ENCODE measurements at regions not wholly inside any gene's neighbourhood (a gene's known extent, or its start where the extent isn't known, plus 50 kb on each side); places are given as distances from the start of the nearest gene placed in this dataset.
A peak's percentile ranks its signal among the peaks of the same experiment; 100 is the strongest.

DNA sequence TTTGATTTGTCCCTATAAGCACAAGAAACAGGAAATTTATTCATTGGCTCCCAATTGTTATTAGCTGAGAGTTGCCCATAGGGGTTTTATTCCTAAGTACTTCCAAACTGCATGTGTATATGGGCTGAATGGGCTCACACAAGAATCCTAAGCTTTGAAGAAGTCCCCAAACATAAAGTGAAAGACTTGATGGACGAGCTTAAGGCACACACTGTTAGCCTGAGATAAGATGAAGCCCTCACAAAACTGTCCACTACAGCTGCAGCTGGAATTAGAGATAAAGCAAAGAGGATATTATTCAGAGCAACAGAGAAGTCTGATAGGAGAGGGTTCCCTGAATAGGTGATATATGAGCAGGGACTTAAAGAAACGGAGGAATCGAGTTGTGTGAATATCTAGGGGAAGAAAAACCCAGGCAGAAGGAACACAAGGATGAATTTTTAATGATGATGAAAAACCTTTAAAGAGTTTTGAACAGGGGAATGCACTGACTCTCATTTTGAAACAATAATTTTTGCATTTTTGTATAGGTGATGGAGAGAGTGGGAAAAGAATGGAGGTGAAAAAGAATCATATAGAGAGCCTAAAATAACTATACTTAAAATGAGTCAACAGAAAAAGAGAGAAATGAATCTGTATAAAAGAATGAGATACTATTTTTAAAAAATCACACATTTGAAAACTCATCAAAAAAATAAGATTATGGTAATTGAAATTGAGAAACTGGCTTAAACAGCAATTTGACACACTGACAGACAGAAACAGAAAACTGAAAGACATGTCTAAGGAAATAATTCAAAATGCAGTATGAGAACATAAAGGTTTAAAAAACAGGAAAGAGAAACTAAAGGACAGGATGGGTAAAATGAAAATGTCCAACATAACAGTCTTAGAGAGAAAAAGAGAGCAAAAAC, 133.6 kb upstream of the POGK start:
- peaks cover 0 to 2% (median 0%) of the 10 kb centered on the region in 5 experiments for H3K9me3 ChIP-seq (ENCODE audit: control extremely low read depth in 1 of 5, control insufficient read depth in 4 of 5, insufficient read depth in 2 of 5, low read depth in 1 of 5, low read length in 4 of 5)
- WGBS (ENCODE audit: insufficient coverage), result 0% methylated on average over 2 of the region's 3 CpGs
- H3K4me3 ChIP-seq (ENCODE audit: control insufficient read depth in 1 of 7, extremely low read depth in 1 of 7, insufficient read depth in 4 of 7, low read depth in 2 of 7, low read length in 6 of 7), result peak overlapping the region in 1 of 7 experiments; percentile 31
- peak; percentile 74 to 95 (median 87) for DNase-seq
- H3K27me3 ChIP-seq (replicated peaks in 2 of 5; ENCODE audit: control insufficient read depth in 4 of 5, insufficient read depth in 5 of 5, low read length in 4 of 5), result no peaks in the 10 kb centered on the region
- CTCF ChIA-PET, result no interaction called here
- H3K36me3 ChIP-seq (ENCODE audit: control insufficient read depth in 4 of 4, insufficient read depth in 4 of 4, low read length in 3 of 4), result no peaks in the 10 kb centered on the region
- POLR2A ChIA-PET, result no interaction called here
- peak overlapping the region in 1 of 2 experiments; percentile 57 for H3K27ac ChIP-seq (ENCODE audit: insufficient read depth in 1 of 2, low read depth in 1 of 2, low read length in 2 of 2, poor library complexity in 1 of 2, severe bottlenecking in 2 of 2)
- H3K4me1 ChIP-seq (ENCODE audit: control extremely low read depth in 1 of 4, control insufficient read depth in 4 of 4, insufficient read depth in 4 of 4, low read length in 3 of 4), result peaks cover 19 to 34% (median 22%) of the 10 kb centered on the region in 4 experiments

DNA sequence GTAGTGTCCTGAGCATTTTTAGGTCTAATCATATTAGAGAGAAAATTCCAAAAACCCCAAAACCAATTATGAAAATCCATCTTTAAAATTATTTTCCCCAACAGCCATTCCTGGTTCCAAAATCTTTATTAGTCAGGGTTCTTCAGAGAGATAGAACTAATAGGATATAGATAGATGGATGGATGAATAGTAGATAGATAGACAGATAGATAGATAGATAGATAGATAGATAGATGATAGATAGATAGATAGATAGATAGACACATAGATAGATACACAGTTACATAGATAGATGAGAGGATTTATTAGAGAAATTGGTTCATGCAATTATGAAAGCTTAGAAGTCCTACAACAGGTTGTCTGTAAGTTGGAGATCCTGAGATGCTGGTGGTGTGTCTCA, 122.7 kb upstream of the POGK start:
- peaks cover 0 to 16% (median 4%) of the 10 kb centered on the region in 5 experiments for H3K9me3 ChIP-seq (ENCODE audit: control extremely low read depth in 1 of 5, control insufficient read depth in 4 of 5, insufficient read depth in 2 of 5, low read depth in 1 of 5, low read length in 4 of 5)
- no peaks in the 10 kb centered on the region for H3K36me3 ChIP-seq (ENCODE audit: control insufficient read depth in 4 of 4, insufficient read depth in 4 of 4, low read length in 3 of 4)
- POLR2A ChIA-PET, result no interaction called here
- no peak for DNase-seq
- H3K27me3 ChIP-seq (replicated peaks in 2 of 5; ENCODE audit: control insufficient read depth in 4 of 5, insufficient read depth in 5 of 5, low read length in 4 of 5), result no peaks in the 10 kb centered on the region
- H3K4me3 ChIP-seq (ENCODE audit: control insufficient read depth in 1 of 7, extremely low read depth in 1 of 7, insufficient read depth in 4 of 7, low read depth in 2 of 7, low read length in 6 of 7), result no peak overlapping the region
- CTCF ChIA-PET, result no interaction called here
- H3K27ac ChIP-seq (ENCODE audit: insufficient read depth in 1 of 2, low read depth in 1 of 2, low read length in 2 of 2, poor library complexity in 1 of 2, severe bottlenecking in 2 of 2), result no peak overlapping the region
- no peaks in the 10 kb centered on the region for H3K4me1 ChIP-seq (ENCODE audit: control extremely low read depth in 1 of 4, control insufficient read depth in 4 of 4, insufficient read depth in 4 of 4, low read length in 3 of 4)

DNA sequence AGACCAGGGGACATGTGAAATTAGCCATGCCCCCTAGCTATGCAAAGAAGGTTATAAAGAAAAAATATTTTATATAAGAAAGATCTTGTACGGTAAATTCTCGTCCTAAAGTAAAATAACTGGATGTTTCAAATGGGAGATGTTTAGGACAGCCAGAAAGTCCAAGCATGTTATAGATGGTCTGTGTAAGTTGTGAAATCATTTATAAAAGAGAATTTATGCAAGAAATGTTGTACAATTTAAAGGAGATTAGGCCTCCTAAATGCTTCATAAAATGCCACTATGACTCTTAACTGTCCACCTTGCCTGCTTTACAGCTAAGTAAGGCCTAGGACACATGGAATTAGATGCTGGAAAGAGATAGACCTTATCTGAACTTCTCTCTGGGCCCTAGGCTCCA, 118.1 kb upstream of the POGK start:
- Histone ChIP-seq H3K4me3 (ENCODE audit: control insufficient read depth in 1 of 7, extremely low read depth in 1 of 7, insufficient read depth in 4 of 7, low read depth in 2 of 7, low read length in 6 of 7) (no peak overlapping the region), H3K36me3 (ENCODE audit: control insufficient read depth in 4 of 4, insufficient read depth in 4 of 4, low read length in 3 of 4) (no peaks in the 10 kb centered on the region), H3K9me3 (ENCODE audit: control extremely low read depth in 1 of 5, control insufficient read depth in 4 of 5, insufficient read depth in 2 of 5, low read depth in 1 of 5, low read length in 4 of 5) (peaks cover 1 to 20% (median 4%) of the 10 kb centered on the region in 5 experiments), H3K27ac (ENCODE audit: insufficient read depth in 1 of 2, low read depth in 1 of 2, low read length in 2 of 2, poor library complexity in 1 of 2, severe bottlenecking in 2 of 2) (no peak overlapping the region), H3K4me1 (ENCODE audit: control extremely low read depth in 1 of 4, control insufficient read depth in 4 of 4, insufficient read depth in 4 of 4, low read length in 3 of 4) (no peaks in the 10 kb centered on the region), H3K27me3 (replicated peaks in 2 of 5; ENCODE audit: control insufficient read depth in 4 of 5, insufficient read depth in 5 of 5, low read length in 4 of 5) (no peaks in the 10 kb centered on the region)
- peak in 2 of 3 donors; percentile 20 to 29 for DNase-seq
- ChIA-PET POLR2A (no interaction called here), CTCF (no interaction called here)
- WGBS (ENCODE audit: insufficient coverage), result 50% methylated on average over 2 of the region's 2 CpGs

DNA sequence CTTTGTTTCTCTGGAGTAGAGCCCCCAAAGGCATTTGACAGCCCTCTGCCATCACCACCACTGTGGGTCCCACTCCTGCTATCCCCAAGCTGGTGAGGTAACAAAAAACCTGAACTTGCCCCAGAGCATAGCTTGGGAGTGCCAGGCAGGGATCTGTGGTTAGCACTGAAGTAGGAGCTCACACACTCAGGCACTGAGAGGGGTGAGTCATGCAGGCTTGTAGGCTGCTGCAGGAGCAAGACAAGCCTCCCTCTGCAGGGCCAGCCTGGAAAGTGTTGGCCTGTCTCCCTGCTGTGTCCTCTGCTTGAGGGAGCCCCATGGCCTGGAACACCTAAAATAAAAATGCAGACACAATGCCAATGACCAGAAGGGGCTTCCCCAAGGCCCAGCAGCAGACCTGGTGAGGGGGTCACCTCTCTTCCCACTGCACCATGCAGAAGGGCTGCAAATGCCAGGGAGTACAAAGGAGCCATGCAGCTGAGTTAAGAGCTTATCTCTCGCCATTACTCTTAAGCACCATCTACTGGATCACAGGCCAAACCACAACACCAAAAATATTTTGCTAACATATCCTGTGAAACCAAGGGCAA, 108.9 kb upstream of the POGK start:
- CTCF ChIA-PET, result no interaction called here
- no peak overlapping the region for H3K4me3 ChIP-seq (ENCODE audit: control insufficient read depth in 1 of 7, extremely low read depth in 1 of 7, insufficient read depth in 4 of 7, low read depth in 2 of 7, low read length in 6 of 7)
- peaks cover 0 to 29% (median 12%) of the 10 kb centered on the region in 5 experiments for H3K9me3 ChIP-seq (ENCODE audit: control extremely low read depth in 1 of 5, control insufficient read depth in 4 of 5, insufficient read depth in 2 of 5, low read depth in 1 of 5, low read length in 4 of 5)
- no CpG with 5 or more reads among the region's 1 CpG for WGBS (ENCODE audit: insufficient coverage)
- no peaks in the 10 kb centered on the region for H3K27me3 ChIP-seq (replicated peaks in 2 of 5; ENCODE audit: control insufficient read depth in 4 of 5, insufficient read depth in 5 of 5, low read length in 4 of 5)
- H3K36me3 ChIP-seq (ENCODE audit: control insufficient read depth in 4 of 4, insufficient read depth in 4 of 4, low read length in 3 of 4), result no peaks in the 10 kb centered on the region
- POLR2A ChIA-PET, result no interaction called here
- H3K27ac ChIP-seq (ENCODE audit: insufficient read depth in 1 of 2, low read depth in 1 of 2, low read length in 2 of 2, poor library complexity in 1 of 2, severe bottlenecking in 2 of 2), result no peak overlapping the region
- no peaks in the 10 kb centered on the region for H3K4me1 ChIP-seq (ENCODE audit: control extremely low read depth in 1 of 4, control insufficient read depth in 4 of 4, insufficient read depth in 4 of 4, low read length in 3 of 4)
- DNase-seq, result peak in 1 of 3 donors; percentile 13

DNA sequence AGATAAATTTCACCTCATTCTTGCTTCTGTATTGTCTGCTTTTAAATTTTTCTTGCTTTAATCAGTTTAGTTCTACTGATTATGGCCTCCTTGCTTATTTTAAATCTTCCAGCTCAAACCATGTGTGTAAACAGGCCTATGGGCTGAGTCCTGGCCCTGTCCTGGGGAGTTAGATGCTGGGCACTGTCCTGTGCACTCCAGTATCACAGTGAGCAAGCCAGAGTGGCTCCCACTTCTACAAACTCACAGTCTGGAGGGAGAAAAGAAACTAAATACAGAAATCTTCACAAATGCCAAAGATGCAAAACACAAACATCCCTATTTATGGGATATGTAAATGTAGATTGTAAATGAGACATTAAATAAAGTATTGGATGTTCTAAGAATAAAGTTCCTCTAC, 101.1 kb upstream of the POGK start:
- no peaks in the 10 kb centered on the region for H3K27me3 ChIP-seq (replicated peaks in 2 of 5; ENCODE audit: control insufficient read depth in 4 of 5, insufficient read depth in 5 of 5, low read length in 4 of 5)
- no peak for DNase-seq
- no peak overlapping the region for H3K4me3 ChIP-seq (ENCODE audit: control insufficient read depth in 1 of 7, extremely low read depth in 1 of 7, insufficient read depth in 4 of 7, low read depth in 2 of 7, low read length in 6 of 7)
- H3K36me3 ChIP-seq (ENCODE audit: control insufficient read depth in 4 of 4, insufficient read depth in 4 of 4, low read length in 3 of 4), result no peaks in the 10 kb centered on the region
- no peaks in the 10 kb centered on the region for H3K4me1 ChIP-seq (ENCODE audit: control extremely low read depth in 1 of 4, control insufficient read depth in 4 of 4, insufficient read depth in 4 of 4, low read length in 3 of 4)
- ChIA-PET CTCF (no interaction called here), POLR2A (no interaction called here)
- peaks cover 0 to 2% (median 0%) of the 10 kb centered on the region in 5 experiments for H3K9me3 ChIP-seq (ENCODE audit: control extremely low read depth in 1 of 5, control insufficient read depth in 4 of 5, insufficient read depth in 2 of 5, low read depth in 1 of 5, low read length in 4 of 5)
- H3K27ac ChIP-seq (ENCODE audit: insufficient read depth in 1 of 2, low read depth in 1 of 2, low read length in 2 of 2, poor library complexity in 1 of 2, severe bottlenecking in 2 of 2), result no peak overlapping the region

DNA sequence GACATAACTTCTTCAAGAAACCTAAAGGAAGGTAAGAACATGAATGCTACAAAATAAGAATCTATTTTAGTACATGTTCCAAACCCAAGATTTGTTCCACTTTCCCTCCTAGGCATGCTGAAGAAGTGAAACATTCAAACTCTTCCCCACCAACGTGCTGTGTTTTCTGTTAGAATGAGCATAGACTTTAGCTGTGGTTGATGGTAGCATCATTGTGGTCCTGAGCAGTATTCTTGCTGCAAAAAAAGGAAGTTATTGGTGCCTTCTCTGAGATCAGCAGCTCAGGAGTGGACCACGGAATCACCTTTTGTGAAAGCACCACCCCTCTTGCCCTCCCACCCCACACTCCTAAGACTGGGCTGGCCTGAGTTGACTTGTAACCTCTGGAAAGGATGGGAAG, 100.4 kb upstream of the POGK start:
- Histone ChIP-seq H3K36me3 (ENCODE audit: control insufficient read depth in 4 of 4, insufficient read depth in 4 of 4, low read length in 3 of 4) (no peaks in the 10 kb centered on the region), H3K9me3 (ENCODE audit: control extremely low read depth in 1 of 5, control insufficient read depth in 4 of 5, insufficient read depth in 2 of 5, low read depth in 1 of 5, low read length in 4 of 5) (peaks cover 0 to 2% (median 0%) of the 10 kb centered on the region in 5 experiments), H3K27me3 (replicated peaks in 2 of 5; ENCODE audit: control insufficient read depth in 4 of 5, insufficient read depth in 5 of 5, low read length in 4 of 5) (no peaks in the 10 kb centered on the region), H3K27ac (ENCODE audit: insufficient read depth in 1 of 2, low read depth in 1 of 2, low read length in 2 of 2, poor library complexity in 1 of 2, severe bottlenecking in 2 of 2) (no peak overlapping the region), H3K4me3 (ENCODE audit: control insufficient read depth in 1 of 7, extremely low read depth in 1 of 7, insufficient read depth in 4 of 7, low read depth in 2 of 7, low read length in 6 of 7) (no peak overlapping the region), H3K4me1 (ENCODE audit: control extremely low read depth in 1 of 4, control insufficient read depth in 4 of 4, insufficient read depth in 4 of 4, low read length in 3 of 4) (no peaks in the 10 kb centered on the region)
- peak in 2 of 3 donors; percentile 23 to 44 for DNase-seq
- ChIA-PET CTCF (no interaction called here), POLR2A (no interaction called here)
- 83% methylated on average over 1 of the region's 2 CpGs for WGBS (ENCODE audit: insufficient coverage)

DNA sequence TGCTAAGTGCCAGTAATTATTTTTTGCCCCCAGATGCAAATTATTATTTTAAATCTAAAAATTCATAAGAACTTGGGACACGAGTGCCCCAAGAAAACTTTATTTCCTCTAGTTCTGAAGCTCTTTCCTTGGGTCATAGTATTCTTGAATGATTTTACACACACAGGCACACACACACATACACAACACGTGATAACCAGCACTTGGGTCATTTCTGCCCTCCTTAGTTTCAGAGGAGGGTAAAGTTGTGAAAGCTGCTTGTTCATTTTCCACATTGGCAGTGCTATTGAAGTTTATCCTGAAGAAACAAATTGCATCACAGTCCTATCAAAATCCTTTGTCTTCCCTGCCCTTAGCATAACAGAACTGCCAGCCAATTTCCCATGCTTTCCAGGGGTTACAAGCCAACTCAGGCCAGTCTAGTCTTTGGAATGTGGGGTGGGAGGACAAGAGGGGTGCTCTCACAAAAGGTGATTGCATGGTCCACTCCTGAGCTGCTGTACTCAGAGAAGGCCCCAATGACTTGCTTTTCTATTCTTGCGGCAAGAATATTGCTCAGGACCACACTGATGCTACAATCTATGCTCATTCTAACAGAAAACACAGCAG, 98.5 kb upstream of the POGK start:
- WGBS (ENCODE audit: insufficient coverage), result 80% methylated on average over 1 of the region's 3 CpGs
- POLR2A ChIA-PET, result no interaction called here
- H3K27ac ChIP-seq (ENCODE audit: insufficient read depth in 1 of 2, low read depth in 1 of 2, low read length in 2 of 2, poor library complexity in 1 of 2, severe bottlenecking in 2 of 2), result no peak overlapping the region

More for the DNA sequence above, 98.5 kb upstream of the POGK start:
- peak in 1 of 3 donors; percentile 4 for DNase-seq
- CTCF ChIA-PET, result no interaction called here
- Histone ChIP-seq H3K9me3 (ENCODE audit: control extremely low read depth in 1 of 5, control insufficient read depth in 4 of 5, insufficient read depth in 2 of 5, low read depth in 1 of 5, low read length in 4 of 5) (peaks cover 0 to 14% (median 0%) of the 10 kb centered on the region in 5 experiments), H3K27me3 (replicated peaks in 2 of 5; ENCODE audit: control insufficient read depth in 4 of 5, insufficient read depth in 5 of 5, low read length in 4 of 5) (no peaks in the 10 kb centered on the region), H3K4me1 (ENCODE audit: control extremely low read depth in 1 of 4, control insufficient read depth in 4 of 4, insufficient read depth in 4 of 4, low read length in 3 of 4) (no peaks in the 10 kb centered on the region), H3K36me3 (ENCODE audit: control insufficient read depth in 4 of 4, insufficient read depth in 4 of 4, low read length in 3 of 4) (no peaks in the 10 kb centered on the region), H3K4me3 (ENCODE audit: control insufficient read depth in 1 of 7, extremely low read depth in 1 of 7, insufficient read depth in 4 of 7, low read depth in 2 of 7, low read length in 6 of 7) (no peak overlapping the region)
